ENCODE measurements at regions not wholly inside any gene's neighbourhood (a gene's known extent, or its start where the extent isn't known, plus 50 kb on each side); places are given as distances from the start of the nearest gene placed in this dataset.

GRCh38 chr3:72324253-72324811 lies 523.9 kb downstream of the SHQ1 start:
- intact Hi-C loops (cut with micrococcal nuclease; ENCODE audit: unreplicated experiment), result no loop called here
- BruUV-seq (replicated peaks), result no TSS peak
- H3K36me3 ChIP-seq (ENCODE audit: low read depth), result no peaks in the 10 kb centered on the region
- no peaks in the 10 kb centered on the region for H3F3A ChIP-seq (ENCODE audit: insufficient read depth, low read depth)
- no peaks in the 10 kb centered on the region for H3K4me1 ChIP-seq (replicated peaks; ENCODE audit: insufficient read depth)
- H3K4me3 ChIP-seq, result no peak overlapping the region
- H4K20me1 ChIP-seq (ENCODE audit: insufficient read depth), result no peaks in the 10 kb centered on the region
- no peak overlapping the region for H2AFZ ChIP-seq
- no peak for TF ChIP-seq CTCF (conservative IDR thresholded peaks at IDR 0.05)
- no peak for TF ChIP-seq EZH2 (IDR thresholded peaks at IDR 0.05; ENCODE audit: low read depth)
- POLR2A ChIA-PET (ENCODE audit: unreplicated experiment), result no interaction called here
- H3K4me2 ChIP-seq, result no peak overlapping the region
- H3K79me2 ChIP-seq (ENCODE audit: low read depth), result no peaks in the 10 kb centered on the region
- H3K27ac ChIP-seq, result no peak overlapping the region
- no peaks in the 10 kb centered on the region for H3K9me3 ChIP-seq (ENCODE audit: insufficient read depth, low read depth)
- H3K9me2 ChIP-seq (ENCODE audit: insufficient read depth), result no peaks in the 10 kb centered on the region
- H3K27me3 ChIP-seq (ENCODE audit: insufficient read depth, low read depth), result no peaks in the 10 kb centered on the region
- CTCF ChIA-PET, result no interaction called here
- DNase-seq, result no peak

- H2AFZ ChIP-seq, result no peak overlapping the region
- no TSS peak for BruUV-seq (replicated peaks)
These were observed 524.5 kb downstream of the SHQ1 start for GRCh38 chr3:72323773-72324172.

GRCh38 chr3:72322264-72322976 lies 525.8 kb downstream of the SHQ1 start:
- Histone ChIP-seq H3K9me2 (ENCODE audit: insufficient read depth) (no peaks in the 10 kb centered on the region), H3K27ac (no peak overlapping the region), H3F3A (ENCODE audit: insufficient read depth, low read depth) (no peaks in the 10 kb centered on the region), H3K36me3 (ENCODE audit: low read depth) (no peaks in the 10 kb centered on the region), H4K20me1 (ENCODE audit: insufficient read depth) (no peaks in the 10 kb centered on the region), H3K4me3 (no peak overlapping the region), H3K4me1 (replicated peaks; ENCODE audit: insufficient read depth) (no peaks in the 10 kb centered on the region), H3K79me2 (ENCODE audit: low read depth) (no peaks in the 10 kb centered on the region), H3K4me2 (no peak overlapping the region), H3K9me3 (ENCODE audit: insufficient read depth, low read depth) (no peaks in the 10 kb centered on the region), H3K27me3 (ENCODE audit: insufficient read depth, low read depth) (no peaks in the 10 kb centered on the region), H2AFZ (no peak overlapping the region)
- CTCF ChIA-PET, result no interaction called here
- DNase-seq, result no peak
- TF ChIP-seq CTCF (conservative IDR thresholded peaks at IDR 0.05), result no peak
- TF ChIP-seq EZH2 (IDR thresholded peaks at IDR 0.05; ENCODE audit: low read depth), result no peak
- intact Hi-C loops (cut with micrococcal nuclease; ENCODE audit: unreplicated experiment), result no loop called here
- BruUV-seq (replicated peaks), result no TSS peak
- POLR2A ChIA-PET (ENCODE audit: unreplicated experiment), result no interaction called here

More at GRCh38 chr3:72323773-72324172, 524.5 kb downstream of the SHQ1 start:
- DNase-seq, result no peak
- Histone ChIP-seq H3K79me2 (ENCODE audit: low read depth) (no peaks in the 10 kb centered on the region), H3K4me3 (no peak overlapping the region), H3K27me3 (ENCODE audit: insufficient read depth, low read depth) (no peaks in the 10 kb centered on the region), H3K4me1 (replicated peaks; ENCODE audit: insufficient read depth) (no peaks in the 10 kb centered on the region), H3K27ac (no peak overlapping the region), H4K20me1 (ENCODE audit: insufficient read depth) (no peaks in the 10 kb centered on the region), H3F3A (ENCODE audit: insufficient read depth, low read depth) (no peaks in the 10 kb centered on the region), H3K36me3 (ENCODE audit: low read depth) (no peaks in the 10 kb centered on the region), H3K9me3 (ENCODE audit: insufficient read depth, low read depth) (no peaks in the 10 kb centered on the region), H3K4me2 (no peak overlapping the region), H3K9me2 (ENCODE audit: insufficient read depth) (no peaks in the 10 kb centered on the region)
- intact Hi-C loops (cut with micrococcal nuclease; ENCODE audit: unreplicated experiment), result no loop called here
- POLR2A ChIA-PET (ENCODE audit: unreplicated experiment), result no interaction called here
- CTCF ChIA-PET, result no interaction called here
- TF ChIP-seq CTCF (conservative IDR thresholded peaks at IDR 0.05) (no peak), EZH2 (IDR thresholded peaks at IDR 0.05; ENCODE audit: low read depth) (no peak)
